Upper lobe of left lung (tissue), 6 donors: ENCODE measurements at regions not wholly inside any gene's neighbourhood (a gene's known extent, or its start where the extent isn't known, plus 50 kb on each side); places are given as distances from the start of the nearest gene placed in this dataset.

Experiments used
- ATAC-seq, 2 donors: fragments of 200-7000 bp; cut with Tn5 transposase; one replicate each; pipeline ENCODE4 v1.9.1; 2022; ENCODE audit warnings: mild to moderate bottlenecking in 2 of 2, moderate library complexity in 2 of 2; ENCODE audit not compliant: low FRiP score in 2 of 2
- DNase-seq, 2 donors: peaks; one replicate each; pipeline ENCODE4 v3.0.0-alpha.2; 2019 to 2020
- H3K27ac ChIP-seq, 4 donors: fragments of 200-600 bp; sonication (generic); one replicate each; pipeline ENCODE4 v1.5.1; 2016 to 2019
- H3K27me3 ChIP-seq, 4 donors: fragments of 200-600 bp; sonication (generic); one replicate each; pipeline ENCODE4 v1.5.1; 2017 to 2019
- H3K36me3 ChIP-seq, 4 donors: fragments of 200-600 bp; sonication (generic); one replicate each; pipeline ENCODE4 v1.5.1; 2016 to 2019
- H3K4me1 ChIP-seq, 4 donors: fragments of 200-600 bp; sonication (generic); one replicate each; pipeline ENCODE4 v1.5.1; 2018 to 2019
- H3K4me3 ChIP-seq, 4 donors: fragments of 200-600 bp; sonication (generic); one replicate each; pipeline ENCODE4 v1.5.1; 2017 to 2019; ENCODE audit warnings: mild to moderate bottlenecking in 2 of 4, moderate library complexity in 1 of 4
- H3K9me3 ChIP-seq, 4 donors: fragments of 200-600 bp; sonication (generic); one replicate each; pipeline ENCODE4 v1.5.1; 2018 to 2019
- EP300 ChIP-seq, 4 donors: sonication (generic); formaldehyde crosslinking; IDR thresholded peaks; one replicate each; pipeline ENCODE4 v1.5.1; 2017; ENCODE audit warnings: antibody characterized with exemption in 4 of 4, control low read depth in 2 of 4
- POLR2A ChIP-seq, 4 donors: fragments of 450-650 bp; IDR thresholded peaks; one replicate each; pipeline ENCODE4 v1.5.1; 2016 to 2017; ENCODE audit warnings: antibody characterized with exemption in 4 of 4, mild to moderate bottlenecking in 2 of 4
- POLR2AphosphoS5 ChIP-seq, 2 donors: sonication (generic); formaldehyde crosslinking; IDR thresholded peaks; one replicate each; pipeline ENCODE4 v1.5.1; 2017; ENCODE audit warnings: antibody characterized with exemption in 2 of 2
- WGBS, 2 donors: methylation state at CpG; one replicate each; pipeline ENCODE4 v1.1.5; 2017 to 2018; 5-methylcytosine and 5-hydroxymethylcytosine counted together
- TF ChIP-seq, protein P1 (sequence below), 6 experiments: fragments of 450-650 bp in 4 of 6; fragments of 200-600 bp in 2 of 6; sonication (generic) in 2 of 6; IDR thresholded peaks; one replicate each; pipeline ENCODE4 v1.5.1; 2016 to 2019; ENCODE audit warnings: antibody characterized with exemption in 6 of 6
- donor health status: DM: no; HTN: no; CAD: no; lungs with moderate emphysema.
- donor health status: DM: no; HTN: yes; CAD: no; lungs with severe emphysema.

DNA sequence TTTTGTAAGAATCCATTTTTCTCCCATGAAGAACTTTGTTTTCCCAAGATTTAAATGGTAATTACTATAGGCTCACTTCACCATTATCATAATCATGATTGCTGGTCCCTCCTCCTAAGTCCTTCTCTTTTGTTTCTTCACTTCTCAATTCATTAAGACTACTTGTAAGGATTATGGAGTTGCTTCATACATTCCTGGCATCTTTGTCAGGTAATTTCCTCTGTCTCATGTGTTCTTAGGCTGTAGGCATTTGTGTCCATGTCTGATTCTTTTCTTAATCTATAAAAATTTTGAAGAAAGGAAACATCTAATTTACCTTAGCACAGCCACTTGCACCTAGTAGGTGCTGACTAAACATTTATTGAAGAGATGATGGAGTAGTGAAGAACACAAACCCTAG lies 79.9 kb upstream of the SATB1 start:
- DNase-seq (no peak), ATAC-seq (no peak)
- no peaks in the 10 kb centered on the region for H3K4me1 ChIP-seq
- H3K36me3 ChIP-seq: no peaks in the 10 kb centered on the region
- H3K27ac ChIP-seq: no peak overlapping the region
- H3K9me3 ChIP-seq: no peaks in the 10 kb centered on the region
- no peak overlapping the region for H3K4me3 ChIP-seq
- TF ChIP-seq, protein P1, sequence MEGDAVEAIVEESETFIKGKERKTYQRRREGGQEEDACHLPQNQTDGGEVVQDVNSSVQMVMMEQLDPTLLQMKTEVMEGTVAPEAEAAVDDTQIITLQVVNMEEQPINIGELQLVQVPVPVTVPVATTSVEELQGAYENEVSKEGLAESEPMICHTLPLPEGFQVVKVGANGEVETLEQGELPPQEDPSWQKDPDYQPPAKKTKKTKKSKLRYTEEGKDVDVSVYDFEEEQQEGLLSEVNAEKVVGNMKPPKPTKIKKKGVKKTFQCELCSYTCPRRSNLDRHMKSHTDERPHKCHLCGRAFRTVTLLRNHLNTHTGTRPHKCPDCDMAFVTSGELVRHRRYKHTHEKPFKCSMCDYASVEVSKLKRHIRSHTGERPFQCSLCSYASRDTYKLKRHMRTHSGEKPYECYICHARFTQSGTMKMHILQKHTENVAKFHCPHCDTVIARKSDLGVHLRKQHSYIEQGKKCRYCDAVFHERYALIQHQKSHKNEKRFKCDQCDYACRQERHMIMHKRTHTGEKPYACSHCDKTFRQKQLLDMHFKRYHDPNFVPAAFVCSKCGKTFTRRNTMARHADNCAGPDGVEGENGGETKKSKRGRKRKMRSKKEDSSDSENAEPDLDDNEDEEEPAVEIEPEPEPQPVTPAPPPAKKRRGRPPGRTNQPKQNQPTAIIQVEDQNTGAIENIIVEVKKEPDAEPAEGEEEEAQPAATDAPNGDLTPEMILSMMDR (IDR thresholded peaks at IDR 0.05): no peak
- TF ChIP-seq EP300 (IDR thresholded peaks at IDR 0.05) (no peak), POLR2A (IDR thresholded peaks at IDR 0.05) (no peak), POLR2AphosphoS5 (IDR thresholded peaks at IDR 0.05) (no peak)
- no peaks in the 10 kb centered on the region for H3K27me3 ChIP-seq

DNA sequence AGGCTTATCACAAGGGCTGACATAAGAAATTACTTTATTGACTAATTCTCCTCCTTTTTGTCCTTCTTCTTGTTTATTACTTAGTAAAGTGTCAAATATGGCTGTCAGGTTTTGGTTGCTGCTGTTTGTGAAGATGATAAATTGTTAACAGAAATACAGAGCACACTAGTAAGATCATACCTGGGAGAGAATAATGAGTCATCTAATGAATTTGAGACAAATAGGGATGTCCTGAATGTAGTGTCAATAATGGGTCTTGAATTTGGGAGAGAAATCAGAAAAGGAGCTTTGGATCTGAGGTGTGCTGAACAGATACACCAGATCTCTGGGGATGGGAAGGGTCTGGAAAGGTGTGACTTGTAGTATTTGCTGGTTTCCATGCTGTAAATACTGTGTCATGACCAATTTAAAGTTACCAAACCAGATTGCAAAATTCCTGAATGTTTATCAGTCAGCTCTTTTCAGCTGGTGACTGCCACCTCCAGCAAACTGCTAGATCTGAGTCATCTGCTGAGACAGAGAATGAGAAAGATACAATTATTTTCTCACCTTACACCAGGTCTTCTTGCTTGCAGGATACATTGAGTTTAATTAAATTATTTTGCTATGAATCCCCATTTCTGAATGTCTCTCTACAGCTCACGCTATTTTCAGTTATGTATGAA lies 76.7 kb upstream of the SATB1 start:
- Histone ChIP-seq H3K27me3 (no peaks in the 10 kb centered on the region), H3K9me3 (no peaks in the 10 kb centered on the region), H3K4me1 (no peaks in the 10 kb centered on the region), H3K36me3 (no peaks in the 10 kb centered on the region), H3K27ac (no peak overlapping the region), H3K4me3 (no peak overlapping the region)
- TF ChIP-seq EP300 (IDR thresholded peaks at IDR 0.05) (no peak), POLR2A (IDR thresholded peaks at IDR 0.05) (no peak), POLR2AphosphoS5 (IDR thresholded peaks at IDR 0.05) (no peak)
- TF ChIP-seq, protein P1 (IDR thresholded peaks at IDR 0.05): no peak
- DNase-seq (no peak), ATAC-seq (no peak)
- WGBS, 2 donors: 68 to 91% methylated on average over 1 of the region's 1 CpG

DNA sequence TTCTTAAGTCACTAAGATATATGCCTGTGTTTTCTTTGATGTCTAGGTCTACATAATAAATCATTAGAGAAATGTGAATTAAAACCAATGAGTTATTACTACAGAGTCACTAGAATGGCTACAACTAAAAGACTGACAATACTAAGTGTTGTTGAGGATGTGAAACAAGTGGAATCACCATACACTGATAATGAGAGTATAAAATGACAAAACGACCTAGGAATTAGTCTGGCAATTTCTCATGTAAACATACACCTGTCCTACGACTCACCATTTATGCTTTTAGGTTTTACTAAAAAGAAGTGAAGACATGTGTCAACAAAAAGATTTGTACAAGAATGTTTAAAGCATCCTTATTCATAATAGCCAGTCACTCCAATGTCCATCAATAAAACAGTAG lies 75.2 kb upstream of the SATB1 start:
- 70 to 71% methylated on average over 2 of the region's 2 CpGs for WGBS, 2 donors
- Histone ChIP-seq H3K27ac (no peak overlapping the region), H3K9me3 (no peaks in the 10 kb centered on the region), H3K4me3 (no peak overlapping the region), H3K27me3 (no peaks in the 10 kb centered on the region), H3K36me3 (no peaks in the 10 kb centered on the region), H3K4me1 (no peaks in the 10 kb centered on the region)
- ATAC-seq (no peak), DNase-seq (no peak)
- TF ChIP-seq, protein P1 (IDR thresholded peaks at IDR 0.05): no peak
- no peak for TF ChIP-seq POLR2A (IDR thresholded peaks at IDR 0.05)
- no peak for TF ChIP-seq EP300 (IDR thresholded peaks at IDR 0.05)
- no peak for TF ChIP-seq POLR2AphosphoS5 (IDR thresholded peaks at IDR 0.05)

DNA sequence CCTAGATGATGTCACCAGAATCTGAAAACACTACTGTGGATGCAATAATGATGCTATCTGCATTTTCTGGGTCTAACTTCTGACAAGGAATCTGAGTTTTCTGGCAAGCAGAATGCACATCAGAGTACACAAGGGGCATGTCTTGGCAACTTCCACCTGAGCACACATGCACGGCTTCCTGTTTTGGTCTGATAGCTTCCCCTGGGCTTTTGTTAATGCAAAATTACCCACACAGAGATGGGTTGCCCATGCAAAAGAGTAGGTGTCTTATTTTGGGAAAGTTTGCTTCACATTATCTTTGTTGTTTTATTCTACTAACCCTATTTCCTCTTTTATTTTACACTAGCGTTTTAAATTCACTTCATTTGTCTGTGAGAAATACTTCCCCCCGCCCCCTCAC lies 74.2 kb upstream of the SATB1 start:
- H3K36me3 ChIP-seq: no peaks in the 10 kb centered on the region
- H3K27me3 ChIP-seq: no peaks in the 10 kb centered on the region
- H3K27ac ChIP-seq: no peak overlapping the region
- H3K9me3 ChIP-seq: no peaks in the 10 kb centered on the region
- no peak overlapping the region for H3K4me3 ChIP-seq
- TF ChIP-seq, protein P1 (IDR thresholded peaks at IDR 0.05): no peak
- no peaks in the 10 kb centered on the region for H3K4me1 ChIP-seq
- WGBS, 2 donors: 57 to 63% methylated on average over 3 of the region's 3 CpGs
- DNase-seq (no peak), ATAC-seq (no peak)

DNA sequence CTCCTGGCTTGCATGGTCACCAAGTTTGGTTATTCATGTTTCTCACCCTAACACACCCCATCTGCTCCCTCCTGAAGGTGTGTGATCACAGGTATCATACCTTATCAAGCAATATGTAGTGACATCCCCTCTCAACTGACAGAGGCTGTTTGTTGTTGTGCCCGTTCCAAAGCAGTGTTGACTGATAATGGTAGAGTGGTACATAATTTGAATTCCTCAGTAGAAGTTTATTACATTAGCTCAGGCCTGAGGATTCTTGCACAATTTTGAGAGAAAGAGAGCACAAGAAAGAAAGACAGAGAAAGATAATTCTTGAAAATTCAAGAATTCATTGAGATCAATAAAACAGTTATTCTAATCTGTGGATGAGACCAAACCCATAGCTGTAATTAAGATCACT lies 69.1 kb upstream of the SATB1 start:
- no peak for TF ChIP-seq POLR2A (IDR thresholded peaks at IDR 0.05)
- no peak for TF ChIP-seq POLR2AphosphoS5 (IDR thresholded peaks at IDR 0.05)
- TF ChIP-seq, protein P1 (IDR thresholded peaks at IDR 0.05): no peak
- no peak for TF ChIP-seq EP300 (IDR thresholded peaks at IDR 0.05)
- no peaks in the 10 kb centered on the region for H3K4me1 ChIP-seq
- WGBS, 2 donors: 68 to 81% methylated on average over 1 of the region's 1 CpG

More for the DNA sequence above, 69.1 kb upstream of the SATB1 start:
- Histone ChIP-seq H3K9me3 (no peaks in the 10 kb centered on the region), H3K4me3 (no peak overlapping the region), H3K27me3 (no peaks in the 10 kb centered on the region), H3K27ac (no peak overlapping the region), H3K36me3 (no peaks in the 10 kb centered on the region)
- ATAC-seq (no peak), DNase-seq (no peak)
